Chondrocyte (in vitro differentiated cells): ENCODE measurements at regions not wholly inside any gene's neighbourhood (a gene's known extent, or its start where the extent isn't known, plus 50 kb on each side); places are given as distances from the start of the nearest gene placed in this dataset.

Experiments
- DNase-seq: peaks from one replicate; pipeline ENCODE4 v3.0.0; 2021; ENCODE audit warnings: mixed read lengths, low spot score
- H3K27ac Mint-ChIP-seq: one replicate; pipeline ENCODE4 v1.8.0; 2021; ENCODE audit warnings: mild to moderate bottlenecking, moderate library complexity, mixed read lengths; ENCODE audit not compliant: unreplicated experiment
- H3K27me3 Mint-ChIP-seq: 2 replicates; pipeline ENCODE4 v1.8.0; 2021; ENCODE audit warnings: low read depth, mixed read lengths
- H3K36me3 Mint-ChIP-seq: 2 replicates; pipeline ENCODE4 v1.8.0; 2021; ENCODE audit warnings: low read depth, mixed read lengths
- H3K4me1 Mint-ChIP-seq: 2 replicates; pipeline ENCODE4 v1.8.0; 2021; ENCODE audit warnings: low read depth, mild to moderate bottlenecking, mixed read lengths
- H3K4me3 Mint-ChIP-seq: one replicate; pipeline ENCODE4 v1.8.0; 2021; ENCODE audit warnings: mild to moderate bottlenecking, moderate library complexity, mixed read lengths; ENCODE audit not compliant: unreplicated experiment
- H3K9me3 Mint-ChIP-seq: 2 replicates; pipeline ENCODE4 v1.8.0; 2021; ENCODE audit warnings: low read depth, mixed read lengths
- TF ChIP-seq, protein P1 (sequence below): fragments of 200-600 bp; sonication (generic); IDR thresholded peaks from 2 replicates; pipeline ENCODE4 v1.5.0; 2021; ENCODE audit warnings: antibody characterized with exemption, mild to moderate bottlenecking, moderate library complexity

DNA sequence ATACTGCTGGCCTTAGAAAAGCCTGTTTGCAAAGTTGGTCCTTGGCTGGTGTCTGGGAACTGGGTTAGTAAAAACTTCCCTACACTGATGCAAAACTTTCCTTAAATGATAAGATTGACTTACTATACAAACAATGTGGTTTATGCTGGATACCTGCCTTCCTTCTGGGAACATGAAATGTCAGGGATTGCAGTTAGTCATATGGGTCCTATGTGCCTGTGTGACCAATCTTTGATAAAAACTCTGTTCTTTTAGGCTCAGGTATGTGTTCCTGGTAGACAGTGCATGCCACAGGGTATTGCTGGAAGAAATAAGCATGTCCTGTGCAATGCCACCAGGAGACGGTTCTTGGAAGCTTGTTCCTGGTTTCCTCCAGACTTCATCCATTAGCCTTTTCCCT lies 173.3 kb downstream of the RMI1 start:
- Mint-ChIP-seq H3K4me1 (peaks cover 13% of the 10 kb centered on the region), H3K9me3 (no peaks in the 10 kb centered on the region), H3K27ac (no peak overlapping the region), H3K36me3 (no peaks in the 10 kb centered on the region), H3K4me3 (no peak overlapping the region), H3K27me3 (no peaks in the 10 kb centered on the region)
- DNase-seq: no peak
- TF ChIP-seq, protein P1, sequence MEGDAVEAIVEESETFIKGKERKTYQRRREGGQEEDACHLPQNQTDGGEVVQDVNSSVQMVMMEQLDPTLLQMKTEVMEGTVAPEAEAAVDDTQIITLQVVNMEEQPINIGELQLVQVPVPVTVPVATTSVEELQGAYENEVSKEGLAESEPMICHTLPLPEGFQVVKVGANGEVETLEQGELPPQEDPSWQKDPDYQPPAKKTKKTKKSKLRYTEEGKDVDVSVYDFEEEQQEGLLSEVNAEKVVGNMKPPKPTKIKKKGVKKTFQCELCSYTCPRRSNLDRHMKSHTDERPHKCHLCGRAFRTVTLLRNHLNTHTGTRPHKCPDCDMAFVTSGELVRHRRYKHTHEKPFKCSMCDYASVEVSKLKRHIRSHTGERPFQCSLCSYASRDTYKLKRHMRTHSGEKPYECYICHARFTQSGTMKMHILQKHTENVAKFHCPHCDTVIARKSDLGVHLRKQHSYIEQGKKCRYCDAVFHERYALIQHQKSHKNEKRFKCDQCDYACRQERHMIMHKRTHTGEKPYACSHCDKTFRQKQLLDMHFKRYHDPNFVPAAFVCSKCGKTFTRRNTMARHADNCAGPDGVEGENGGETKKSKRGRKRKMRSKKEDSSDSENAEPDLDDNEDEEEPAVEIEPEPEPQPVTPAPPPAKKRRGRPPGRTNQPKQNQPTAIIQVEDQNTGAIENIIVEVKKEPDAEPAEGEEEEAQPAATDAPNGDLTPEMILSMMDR: no peak

DNA sequence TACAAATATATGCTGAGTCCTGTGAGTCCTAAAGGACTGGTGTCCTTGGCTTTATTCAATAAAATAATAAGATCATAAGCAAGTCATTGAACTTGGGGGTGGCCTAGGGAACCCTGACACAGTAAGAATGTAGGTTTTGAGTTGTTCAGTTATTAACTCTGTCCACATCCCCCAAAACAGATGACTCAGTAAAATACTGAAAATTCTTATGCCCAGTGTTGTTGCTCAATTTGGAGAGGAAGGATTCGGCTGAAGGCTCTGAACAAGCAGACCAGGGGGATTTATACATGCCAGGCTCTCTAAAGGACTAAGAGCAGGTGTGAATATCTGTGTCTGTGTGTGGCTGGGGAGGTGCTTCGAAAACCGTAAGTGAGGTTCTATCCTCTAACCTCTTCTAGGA lies 173.7 kb downstream of the RMI1 start:
- DNase-seq: no peak
- Mint-ChIP-seq H3K27ac (no peak overlapping the region), H3K4me1 (peaks cover 13% of the 10 kb centered on the region), H3K4me3 (no peak overlapping the region), H3K9me3 (no peaks in the 10 kb centered on the region), H3K27me3 (no peaks in the 10 kb centered on the region), H3K36me3 (no peaks in the 10 kb centered on the region)
- TF ChIP-seq, protein P1: no peak

DNA sequence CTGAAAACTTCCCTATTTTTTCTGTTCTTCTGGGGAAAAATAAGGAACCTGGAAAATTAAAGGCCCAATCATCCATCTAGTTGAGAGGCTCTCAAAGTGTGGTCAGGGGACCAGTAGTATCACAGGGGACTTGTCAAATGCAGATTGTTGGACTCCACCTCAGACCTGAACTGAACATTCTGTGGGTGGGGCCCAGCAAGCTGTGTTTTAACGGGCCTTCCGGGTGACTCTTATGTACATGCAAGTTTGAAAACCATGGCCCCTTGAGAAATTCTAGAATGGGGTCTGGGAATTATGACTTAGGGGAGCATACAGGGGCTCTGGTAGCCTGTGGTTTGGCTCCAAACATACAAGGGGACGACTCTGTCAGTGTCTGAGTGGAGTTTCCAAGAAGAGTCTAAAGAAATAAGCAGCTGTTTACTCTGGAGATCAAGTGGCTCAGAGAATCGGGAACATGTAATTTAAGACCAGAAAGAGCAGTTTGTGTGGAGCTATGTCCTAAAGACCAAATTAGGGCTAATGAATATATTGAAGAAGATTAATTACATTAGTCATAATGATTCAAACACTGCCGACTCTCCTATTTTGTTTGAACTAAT lies 177.4 kb downstream of the SLC28A3 start:
- Mint-ChIP-seq H3K4me3 (no peak overlapping the region), H3K4me1 (no peaks in the 10 kb centered on the region), H3K27ac (no peak overlapping the region), H3K9me3 (no peaks in the 10 kb centered on the region), H3K27me3 (no peaks in the 10 kb centered on the region), H3K36me3 (no peaks in the 10 kb centered on the region)
- no peak for DNase-seq
- TF ChIP-seq, protein P1: no peak

DNA sequence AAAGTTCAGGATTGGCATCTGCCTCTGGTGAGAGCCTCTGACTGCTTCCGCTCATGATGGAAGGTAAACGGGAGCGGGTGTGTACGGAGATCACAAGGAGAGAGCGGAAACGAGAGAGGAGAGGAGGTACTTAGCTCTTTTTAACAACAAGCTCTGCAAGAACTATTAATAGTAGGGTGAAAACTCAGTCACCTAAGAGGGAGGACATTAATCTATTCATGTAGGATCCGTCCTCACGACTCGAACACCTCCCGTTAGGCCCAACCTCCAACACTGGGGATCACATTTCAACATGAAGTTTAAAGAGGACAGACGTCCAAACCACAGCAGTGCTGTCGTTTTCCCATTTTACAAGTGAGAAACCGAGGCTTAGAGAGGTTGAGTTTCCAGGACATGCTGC lies 173.7 kb downstream of the SLC28A3 start:
- H3K4me3 Mint-ChIP-seq: no peak overlapping the region
- H3K9me3 Mint-ChIP-seq: no peaks in the 10 kb centered on the region
- no peaks in the 10 kb centered on the region for H3K36me3 Mint-ChIP-seq
- no peak overlapping the region for H3K27ac Mint-ChIP-seq
- no peak for DNase-seq
- TF ChIP-seq, protein P1: no peak
- no peaks in the 10 kb centered on the region for H3K27me3 Mint-ChIP-seq
- peaks cover 26% of the 10 kb centered on the region for H3K4me1 Mint-ChIP-seq

DNA sequence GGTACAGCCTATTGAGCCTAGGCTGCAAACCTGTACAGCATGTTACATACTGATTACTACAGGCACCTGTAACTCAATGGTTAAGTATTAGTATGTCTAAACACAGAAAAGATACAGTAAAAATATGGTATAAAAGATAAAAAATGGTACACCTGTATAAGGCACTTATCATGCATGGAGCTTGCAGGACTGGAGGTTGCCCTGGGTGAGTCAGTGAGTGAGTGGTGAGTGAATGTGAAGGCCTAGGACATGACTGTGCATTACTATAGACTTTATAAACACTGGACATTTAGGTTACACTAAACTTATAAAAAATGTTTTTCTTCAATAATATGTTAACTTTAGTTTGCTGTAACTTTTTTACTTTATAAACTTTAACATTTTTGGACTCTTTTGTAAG lies 171.3 kb downstream of the SLC28A3 start:
- no peaks in the 10 kb centered on the region for H3K27me3 Mint-ChIP-seq
- DNase-seq: no peak
- TF ChIP-seq, protein P1: no peak
- no peaks in the 10 kb centered on the region for H3K36me3 Mint-ChIP-seq
- peak overlapping the region; percentile 27 for H3K27ac Mint-ChIP-seq
- peaks cover 30% of the 10 kb centered on the region for H3K4me1 Mint-ChIP-seq
- H3K4me3 Mint-ChIP-seq: no peak overlapping the region
- no peaks in the 10 kb centered on the region for H3K9me3 Mint-ChIP-seq
